ENCODE measurements at regions not wholly inside any gene's neighbourhood (a gene's known extent, or its start where the extent isn't known, plus 50 kb on each side); places are given as distances from the start of the nearest gene placed in this dataset.

GRCh38 chr15:95853350-95853749, 477.1 kb upstream of the NR2F2 start:
- Mint-ChIP-seq H3K9me3 (ENCODE audit: unreplicated experiment) (no peaks in the 10 kb centered on the region), H3K4me3 (ENCODE audit: unreplicated experiment) (no peak overlapping the region), H3K27me3 (ENCODE audit: insufficient read depth, unreplicated experiment) (no peaks in the 10 kb centered on the region), H3K4me1 (ENCODE audit: insufficient read depth, unreplicated experiment) (peaks cover 6% of the 10 kb centered on the region), H3K36me3 (ENCODE audit: insufficient read depth, unreplicated experiment) (no peaks in the 10 kb centered on the region), H3K27ac (ENCODE audit: low read depth, unreplicated experiment) (no peak overlapping the region)
- CTCF ChIA-PET: no interaction called here
- POLR2A ChIA-PET: no interaction called here
- intact Hi-C loops (cut with micrococcal nuclease): no loop called here
- no peak for DNase-seq (ENCODE audit: unreplicated experiment)
- no TSS peak for BruUV-seq (replicated peaks)
- no peak for TF ChIP-seq CTCF (IDR thresholded peaks at IDR 0.05; ENCODE audit: unreplicated experiment)

DNA sequence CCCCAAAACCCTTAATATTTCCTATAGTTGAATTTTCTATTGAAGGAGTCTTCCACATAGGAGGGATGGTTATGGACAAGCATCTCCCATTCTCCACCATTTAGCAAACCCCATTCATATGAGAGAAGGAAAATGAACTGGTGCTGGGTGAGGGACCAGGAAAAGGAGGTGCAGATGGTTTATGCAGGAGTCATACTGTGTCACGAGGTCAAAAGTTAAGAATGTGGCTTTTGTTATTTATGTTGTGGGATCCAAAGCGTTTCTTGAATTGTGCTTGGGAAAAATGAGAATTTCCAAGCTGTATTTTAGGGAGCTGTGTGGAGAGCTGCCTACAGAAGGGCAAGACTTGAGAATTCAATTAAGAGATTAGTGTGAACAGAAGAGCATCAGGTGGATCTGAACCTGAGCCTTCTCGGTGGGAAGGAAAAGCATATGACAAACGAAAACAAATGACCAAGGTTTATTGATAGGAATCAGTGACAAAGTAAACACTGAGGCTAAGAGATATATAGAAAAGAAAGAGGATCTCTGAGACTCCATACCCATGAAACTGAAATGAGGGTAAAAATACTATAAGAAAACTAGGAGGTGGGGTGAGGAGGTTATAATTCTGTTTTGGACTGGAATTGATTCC, 473.3 kb upstream of the NR2F2 start:
- no TSS peak for BruUV-seq (replicated peaks)
- no peak for TF ChIP-seq CTCF (IDR thresholded peaks at IDR 0.05; ENCODE audit: unreplicated experiment)
- no peak for DNase-seq (ENCODE audit: unreplicated experiment)
- no peak overlapping the region for H3K4me3 Mint-ChIP-seq (ENCODE audit: unreplicated experiment)
- intact Hi-C loops (cut with micrococcal nuclease): no loop called here
- H3K27me3 Mint-ChIP-seq (ENCODE audit: insufficient read depth, unreplicated experiment): no peaks in the 10 kb centered on the region
- H3K9me3 Mint-ChIP-seq (ENCODE audit: unreplicated experiment): no peaks in the 10 kb centered on the region
- ChIA-PET CTCF (no interaction called here), POLR2A (no interaction called here)
- H3K36me3 Mint-ChIP-seq (ENCODE audit: insufficient read depth, unreplicated experiment): no peaks in the 10 kb centered on the region
- no peak overlapping the region for H3K27ac Mint-ChIP-seq (ENCODE audit: low read depth, unreplicated experiment)
- peaks cover 6% of the 10 kb centered on the region for H3K4me1 Mint-ChIP-seq (ENCODE audit: insufficient read depth, unreplicated experiment)

DNA sequence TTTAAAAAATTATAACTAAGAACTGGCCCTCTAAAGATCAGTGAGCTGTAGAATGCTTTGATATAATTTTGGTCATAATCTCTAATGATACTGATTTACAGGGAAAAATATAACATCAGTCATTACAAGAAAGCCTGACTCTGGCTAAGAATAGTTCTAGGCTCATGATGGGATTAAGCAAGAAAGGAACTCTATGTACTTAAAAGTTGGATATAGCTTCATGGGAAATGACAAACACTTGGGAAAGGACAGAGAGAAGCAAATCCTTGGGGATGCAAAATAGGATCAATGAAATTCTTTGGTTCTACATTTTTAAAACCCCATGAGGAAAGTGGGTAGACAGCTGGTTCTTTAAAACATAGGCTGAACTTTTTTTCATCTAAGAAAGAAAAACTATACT, 472.7 kb upstream of the NR2F2 start:
- ChIA-PET CTCF (no interaction called here), POLR2A (no interaction called here)
- Mint-ChIP-seq H3K9me3 (ENCODE audit: unreplicated experiment) (no peaks in the 10 kb centered on the region), H3K36me3 (ENCODE audit: insufficient read depth, unreplicated experiment) (no peaks in the 10 kb centered on the region), H3K4me3 (ENCODE audit: unreplicated experiment) (no peak overlapping the region), H3K27me3 (ENCODE audit: insufficient read depth, unreplicated experiment) (no peaks in the 10 kb centered on the region), H3K27ac (ENCODE audit: low read depth, unreplicated experiment) (no peak overlapping the region), H3K4me1 (ENCODE audit: insufficient read depth, unreplicated experiment) (peaks cover 6% of the 10 kb centered on the region)
- no peak for DNase-seq (ENCODE audit: unreplicated experiment)
- intact Hi-C loops (cut with micrococcal nuclease): no loop called here
- no TSS peak for BruUV-seq (replicated peaks)
- TF ChIP-seq CTCF (IDR thresholded peaks at IDR 0.05; ENCODE audit: unreplicated experiment): no peak

DNA sequence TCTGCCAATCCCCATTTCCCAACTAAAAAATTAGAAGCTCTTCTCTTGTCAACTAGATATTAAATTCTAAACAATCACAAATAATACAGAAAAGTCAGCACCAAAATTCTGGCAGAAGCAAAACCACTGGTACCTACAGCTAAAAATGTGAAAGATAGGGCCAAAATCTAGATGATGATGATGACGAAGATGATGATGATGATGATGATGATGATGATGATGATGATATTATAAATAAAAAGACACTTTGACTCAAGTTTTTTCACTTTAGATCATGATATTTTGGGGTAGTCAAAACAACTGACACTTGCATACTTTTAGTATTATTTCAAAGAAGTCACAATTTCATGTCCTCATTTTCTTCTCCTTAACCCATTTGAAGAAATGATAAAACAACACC, 470.1 kb upstream of the NR2F2 start:
- Mint-ChIP-seq H3K27me3 (ENCODE audit: insufficient read depth, unreplicated experiment) (no peaks in the 10 kb centered on the region), H3K9me3 (ENCODE audit: unreplicated experiment) (no peaks in the 10 kb centered on the region), H3K4me3 (ENCODE audit: unreplicated experiment) (no peak overlapping the region), H3K36me3 (ENCODE audit: insufficient read depth, unreplicated experiment) (no peaks in the 10 kb centered on the region), H3K4me1 (ENCODE audit: insufficient read depth, unreplicated experiment) (no peaks in the 10 kb centered on the region), H3K27ac (ENCODE audit: low read depth, unreplicated experiment) (no peak overlapping the region)
- TF ChIP-seq CTCF (IDR thresholded peaks at IDR 0.05; ENCODE audit: unreplicated experiment): no peak
- intact Hi-C loops (cut with micrococcal nuclease): no loop called here
- ChIA-PET POLR2A (no interaction called here), CTCF (no interaction called here)
- no TSS peak for BruUV-seq (replicated peaks)
- no peak for DNase-seq (ENCODE audit: unreplicated experiment)

Measured in MCF 10A (cell line).